Fibroblast of mammary gland (primary cell): ENCODE measurements at regions not wholly inside any gene's neighbourhood (a gene's known extent, or its start where the extent isn't known, plus 50 kb on each side); places are given as distances from the start of the nearest gene placed in this dataset.
A peak's percentile ranks its signal among the peaks of the same experiment; 100 is the strongest.

ENCODE experiments used
- DNase-seq: peaks from one replicate; pipeline ENCODE4 v3.0.0-alpha.2; 2010; ENCODE audit warnings: low read depth
- H3K4me3 ChIP-seq: 2 replicates; pipeline ENCODE4 v1.5.1; 2011; ENCODE audit warnings: low read depth, mild to moderate bottlenecking, low read length, moderate library complexity; ENCODE audit not compliant: control insufficient read depth
- CTCF ChIP-seq: conservative IDR thresholded peaks from 2 replicates; pipeline ENCODE4 v1.5.1; 2011; ENCODE audit warnings: low read depth, low read length, inconsistent platforms; ENCODE audit not compliant: control insufficient read depth, insufficient read depth

GRCh38 chr13:80052286-80052685 is 288.6 kb downstream of the SPRY2 start:
- no peak for TF ChIP-seq CTCF
- H3K4me3 ChIP-seq = no peak overlapping the region

GRCh38 chr13:80050252-80050651 is 290.7 kb downstream of the SPRY2 start:
- no peak overlapping the region for H3K4me3 ChIP-seq
- peak; percentile 39 for DNase-seq
- no peak for TF ChIP-seq CTCF

More at GRCh38 chr13:80052286-80052685, 288.6 kb downstream of the SPRY2 start:
- DNase-seq = no peak

GRCh38 chr13:80048802-80049201 is 292.1 kb downstream of the SPRY2 start:
- H3K4me3 ChIP-seq = no peak overlapping the region

GRCh38 chr13:80048030-80048429 is 292.9 kb downstream of the SPRY2 start:
- no peak overlapping the region for H3K4me3 ChIP-seq
- TF ChIP-seq CTCF = no peak
- no peak for DNase-seq

More at GRCh38 chr13:80048802-80049201, 292.1 kb downstream of the SPRY2 start:
- peak; percentile 99 for DNase-seq
- TF ChIP-seq CTCF = no peak

- peak; percentile 63 for DNase-seq
These were observed 293.5 kb downstream of the SPRY2 start for GRCh38 chr13:80047406-80047805.

GRCh38 chr13:80040981-80041317 is 300.0 kb downstream of the SPRY2 start:
- TF ChIP-seq CTCF = no peak
- no peak overlapping the region for H3K4me3 ChIP-seq
- no peak for DNase-seq

More at GRCh38 chr13:80047406-80047805, 293.5 kb downstream of the SPRY2 start:
- no peak overlapping the region for H3K4me3 ChIP-seq
- no peak for TF ChIP-seq CTCF
